GM06990 (cell line): ENCODE measurements at regions not wholly inside any gene's neighbourhood (a gene's known extent, or its start where the extent isn't known, plus 50 kb on each side); places are given as distances from the start of the nearest gene placed in this dataset.

Source experiments
- DNase-seq: peaks from one replicate; pipeline ENCODE4 v3.0.0-alpha.2; 2011; ENCODE audit not compliant: insufficient read length; ENCODE audit errors: extremely low read depth
- H3K27me3 ChIP-seq: replicated peaks from 2 replicates; pipeline ENCODE4 v1.6.0; 2011; ENCODE audit warnings: low read length; ENCODE audit not compliant: control insufficient read depth, insufficient read depth
- H3K36me3 ChIP-seq: 2 replicates; pipeline ENCODE4 v1.5.1; 2011; ENCODE audit warnings: low read length; ENCODE audit not compliant: control insufficient read depth, insufficient read depth
- H3K4me3 ChIP-seq: replicated peaks from 2 replicates; pipeline ENCODE4 v1.5.1; 2011; ENCODE audit warnings: low read depth, mild to moderate bottlenecking, control low read depth, low read length
- CTCF ChIP-seq: IDR thresholded peaks from 2 replicates; pipeline ENCODE4 v1.5.1; 2011; ENCODE audit warnings: low read length, control low read depth, mild to moderate bottlenecking, inconsistent platforms; ENCODE audit not compliant: insufficient read depth, poor library complexity, severe bottlenecking

- Histone ChIP-seq H3K27me3 (no peaks in the 10 kb centered on the region), H3K36me3 (no peaks in the 10 kb centered on the region), H3K4me3 (no peak overlapping the region)
- TF ChIP-seq CTCF: no peak
- DNase-seq: no peak
Measured at GRCh38 chr14:53744857-53745256, 211.8 kb downstream of the BMP4 start.

DNA sequence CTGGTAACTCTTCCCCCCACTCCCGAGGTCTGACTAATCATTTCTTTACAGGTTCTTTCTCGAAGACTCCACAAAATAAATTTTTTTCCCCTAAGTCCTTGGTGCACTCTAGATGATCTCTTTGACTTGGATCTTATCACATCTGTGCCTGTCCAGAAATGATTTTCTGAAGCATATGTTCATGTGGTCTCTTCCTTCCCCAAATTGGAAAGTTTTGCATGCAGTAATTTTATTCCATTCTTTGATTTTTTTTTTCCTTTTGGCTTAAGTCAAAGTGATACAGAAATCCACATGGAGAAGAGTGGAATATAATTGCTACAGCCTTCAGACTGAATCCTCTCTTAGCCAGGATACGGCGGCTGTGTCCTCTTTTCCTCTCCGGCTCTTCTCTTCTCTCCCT, 213.3 kb downstream of the BMP4 start:
- Histone ChIP-seq H3K27me3 (no peaks in the 10 kb centered on the region), H3K4me3 (no peak overlapping the region), H3K36me3 (no peaks in the 10 kb centered on the region)
- DNase-seq: no peak
- TF ChIP-seq CTCF: no peak

DNA sequence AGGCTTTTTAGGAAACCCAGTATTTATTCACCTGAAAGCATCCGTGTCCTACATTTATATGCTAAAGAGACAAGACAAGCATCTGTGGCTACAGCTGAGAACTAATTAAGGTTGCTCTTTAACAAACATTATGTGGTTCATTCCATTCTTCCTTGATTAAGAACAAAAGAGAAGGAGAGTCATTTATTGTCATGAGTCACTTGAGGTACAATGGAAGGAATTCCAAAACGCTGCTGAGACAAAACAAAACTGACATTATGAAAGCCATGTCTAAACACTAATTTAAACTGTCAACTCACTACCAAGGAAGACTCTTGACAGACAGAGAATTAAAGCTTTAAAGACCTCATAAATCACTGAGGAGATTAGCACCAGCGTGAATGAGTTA, 214.4 kb downstream of the BMP4 start:
- no peaks in the 10 kb centered on the region for H3K27me3 ChIP-seq
- TF ChIP-seq CTCF: no peak

DNA sequence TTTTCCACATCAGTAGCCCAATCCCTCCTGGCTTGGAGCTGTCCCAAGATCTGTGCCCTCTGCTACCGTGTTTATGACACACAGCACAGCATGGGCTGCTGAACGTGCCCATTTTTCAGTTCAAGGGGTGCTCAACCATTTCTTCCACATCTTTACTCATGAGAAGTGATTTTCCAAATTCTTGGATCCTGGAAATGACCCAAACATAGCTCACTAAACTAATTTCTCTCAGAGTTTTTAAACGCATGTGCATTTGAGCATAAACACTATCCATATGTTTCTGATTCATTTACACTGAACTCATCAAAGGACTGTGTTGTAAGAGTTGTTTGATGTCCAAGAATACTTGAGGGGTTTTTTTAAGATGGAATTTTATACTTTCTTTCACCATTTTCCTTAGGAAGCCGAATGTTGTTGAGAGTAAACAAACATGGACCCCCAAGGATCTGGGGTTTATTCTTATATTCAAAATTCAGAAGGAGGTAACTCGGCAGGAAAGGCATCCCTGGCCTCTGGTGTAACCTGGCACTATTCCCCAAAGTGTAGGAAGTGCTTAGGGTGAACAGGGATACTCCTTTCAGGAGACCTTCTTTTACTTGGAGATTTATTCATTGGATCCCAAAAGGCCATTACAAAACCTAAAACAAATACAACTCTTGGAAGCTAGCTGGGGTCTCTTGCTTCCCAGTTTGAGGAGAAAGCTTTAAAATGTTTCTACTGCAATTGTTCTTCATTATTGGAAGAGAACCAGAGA, 215.0 kb downstream of the BMP4 start:
- TF ChIP-seq CTCF: no peak
- no peak for DNase-seq
- Histone ChIP-seq H3K27me3 (no peaks in the 10 kb centered on the region), H3K36me3 (no peaks in the 10 kb centered on the region), H3K4me3 (no peak overlapping the region)

More for the DNA sequence above, 214.4 kb downstream of the BMP4 start:
- no peak overlapping the region for H3K4me3 ChIP-seq
- DNase-seq: no peak
- H3K36me3 ChIP-seq: no peaks in the 10 kb centered on the region

- Histone ChIP-seq H3K36me3 (no peaks in the 10 kb centered on the region), H3K4me3 (no peak overlapping the region), H3K27me3 (no peaks in the 10 kb centered on the region)
- no peak for DNase-seq
- TF ChIP-seq CTCF: no peak
Measured at GRCh38 chr14:53740570-53740969, 216.1 kb downstream of the BMP4 start.

GRCh38 chr14:53735916-53736315, 220.7 kb downstream of the BMP4 start:
- H3K4me3 ChIP-seq: no peak overlapping the region
- DNase-seq: no peak
- no peaks in the 10 kb centered on the region for H3K36me3 ChIP-seq
- no peaks in the 10 kb centered on the region for H3K27me3 ChIP-seq
- no peak for TF ChIP-seq CTCF
